ENCODE measurements at regions not wholly inside any gene's neighbourhood (a gene's known extent, or its start where the extent isn't known, plus 50 kb on each side); places are given as distances from the start of the nearest gene placed in this dataset.

DNA sequence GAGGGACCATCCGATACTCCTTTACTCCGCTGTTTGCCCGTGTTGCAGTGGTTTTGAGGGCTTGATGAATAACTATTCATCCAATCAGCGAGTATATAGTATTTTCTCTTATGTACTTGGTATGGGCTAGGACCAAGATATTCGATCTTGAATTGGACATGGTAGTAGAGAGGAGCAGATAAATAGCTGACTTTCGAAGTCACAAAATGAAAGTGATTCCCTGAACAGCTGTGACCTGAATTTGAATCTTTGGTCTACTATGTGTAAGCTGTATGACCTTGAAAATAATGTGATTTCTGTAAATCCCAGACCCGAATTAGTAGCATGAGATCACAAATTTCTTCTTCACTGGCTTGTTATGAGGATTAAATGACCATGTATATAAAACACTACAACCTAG is 134.4 kb downstream of the TUSC1 start:
- ChIA-PET CTCF (no interaction called here), POLR2A (ENCODE audit: low non-redundant PET) (no interaction called here)
- DNase-seq (ENCODE audit: low spot score) = no peak
- H3K27ac ChIP-seq = no peak overlapping the region
- TF ChIP-seq, protein P1, sequence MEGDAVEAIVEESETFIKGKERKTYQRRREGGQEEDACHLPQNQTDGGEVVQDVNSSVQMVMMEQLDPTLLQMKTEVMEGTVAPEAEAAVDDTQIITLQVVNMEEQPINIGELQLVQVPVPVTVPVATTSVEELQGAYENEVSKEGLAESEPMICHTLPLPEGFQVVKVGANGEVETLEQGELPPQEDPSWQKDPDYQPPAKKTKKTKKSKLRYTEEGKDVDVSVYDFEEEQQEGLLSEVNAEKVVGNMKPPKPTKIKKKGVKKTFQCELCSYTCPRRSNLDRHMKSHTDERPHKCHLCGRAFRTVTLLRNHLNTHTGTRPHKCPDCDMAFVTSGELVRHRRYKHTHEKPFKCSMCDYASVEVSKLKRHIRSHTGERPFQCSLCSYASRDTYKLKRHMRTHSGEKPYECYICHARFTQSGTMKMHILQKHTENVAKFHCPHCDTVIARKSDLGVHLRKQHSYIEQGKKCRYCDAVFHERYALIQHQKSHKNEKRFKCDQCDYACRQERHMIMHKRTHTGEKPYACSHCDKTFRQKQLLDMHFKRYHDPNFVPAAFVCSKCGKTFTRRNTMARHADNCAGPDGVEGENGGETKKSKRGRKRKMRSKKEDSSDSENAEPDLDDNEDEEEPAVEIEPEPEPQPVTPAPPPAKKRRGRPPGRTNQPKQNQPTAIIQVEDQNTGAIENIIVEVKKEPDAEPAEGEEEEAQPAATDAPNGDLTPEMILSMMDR (conservative IDR thresholded peaks at IDR 0.05; ENCODE audit: low read depth) = no peak

DNA sequence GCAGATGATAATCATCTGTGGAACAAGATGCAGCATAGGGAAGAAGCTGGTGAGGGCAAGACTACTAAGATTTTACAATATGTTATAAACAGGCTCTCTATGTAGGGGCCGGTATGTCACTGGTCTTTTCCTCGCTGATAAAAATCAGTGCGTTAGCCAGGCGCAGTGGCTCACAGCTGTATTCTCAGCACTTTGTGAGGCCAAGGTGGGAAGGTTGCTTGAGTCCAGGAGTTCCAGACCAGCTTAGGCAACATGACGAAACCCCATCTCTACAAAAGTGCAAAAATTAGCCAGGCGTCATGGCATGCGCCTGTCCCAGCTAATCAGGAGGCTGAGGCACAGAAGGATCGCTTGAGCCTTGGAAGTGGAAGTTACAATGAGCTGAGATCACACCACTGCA is 135.9 kb downstream of the TUSC1 start:
- ChIA-PET POLR2A (ENCODE audit: low non-redundant PET) (no interaction called here), CTCF (interaction anchor here (0.7 kb wide), 1 partner anchor 524 kb away, joined by 4 read pairs; no protein-coding TSS in a partner anchor)
- TF ChIP-seq, protein P1 (conservative IDR thresholded peaks at IDR 0.05; ENCODE audit: low read depth) = no peak
- H3K27ac ChIP-seq = no peak overlapping the region
- DNase-seq (ENCODE audit: low spot score) = no peak

DNA sequence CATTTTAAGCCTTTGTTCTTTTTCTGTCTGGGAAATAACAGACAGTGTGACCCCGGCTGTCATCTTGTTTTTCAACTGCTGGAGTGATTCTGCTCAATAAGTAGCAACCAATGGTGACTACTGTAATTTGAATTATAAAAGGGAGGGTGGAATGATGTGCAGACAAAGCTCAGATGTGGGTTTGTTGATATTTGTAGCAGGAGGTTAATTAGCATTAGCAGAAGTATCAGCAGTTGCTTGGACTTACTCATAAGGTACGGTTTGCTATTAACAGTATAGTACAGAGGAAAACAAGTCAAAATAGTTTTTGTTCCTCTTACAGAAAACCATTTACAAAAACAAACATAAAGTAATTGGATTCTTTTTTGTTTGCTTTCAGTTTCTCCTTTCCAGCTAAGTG is 140.4 kb downstream of the TUSC1 start:
- no peak overlapping the region for H3K27ac ChIP-seq
- TF ChIP-seq, protein P1 (conservative IDR thresholded peaks at IDR 0.05; ENCODE audit: low read depth) = no peak
- no peak for DNase-seq (ENCODE audit: low spot score)
- ChIA-PET CTCF (no interaction called here), POLR2A (ENCODE audit: low non-redundant PET) (no interaction called here)

DNA sequence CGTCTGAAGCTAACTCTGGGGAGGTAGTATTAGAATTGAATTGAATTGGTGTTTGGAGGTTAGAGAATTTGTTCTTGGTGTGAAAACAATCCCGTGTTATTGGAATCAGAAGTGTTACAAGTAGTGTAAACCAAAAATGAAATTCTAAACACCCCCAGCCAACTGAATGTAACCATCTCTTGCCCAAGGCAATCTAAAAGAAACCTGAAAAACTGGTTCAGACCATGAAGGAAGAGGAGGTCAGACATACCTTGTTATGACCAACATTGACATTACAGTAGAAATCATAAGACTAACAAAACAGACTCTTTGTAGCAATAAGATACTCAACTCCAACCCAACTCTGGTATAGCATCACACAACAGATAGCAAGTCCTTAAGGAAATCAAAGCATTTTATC is 159.0 kb downstream of the TUSC1 start:
- DNase-seq (ENCODE audit: low spot score) = peak; percentile 9
- CTCF ChIA-PET = no interaction called here
- H3K27ac ChIP-seq = no peak overlapping the region
- TF ChIP-seq, protein P1 (conservative IDR thresholded peaks at IDR 0.05; ENCODE audit: low read depth) = no peak
- POLR2A ChIA-PET (ENCODE audit: low non-redundant PET) = no interaction called here

- no peak overlapping the region for H3K27ac ChIP-seq
- TF ChIP-seq, protein P1 (conservative IDR thresholded peaks at IDR 0.05; ENCODE audit: low read depth) = no peak
- no peak for DNase-seq (ENCODE audit: low spot score)
- POLR2A ChIA-PET (ENCODE audit: low non-redundant PET) = no interaction called here
- CTCF ChIA-PET = no interaction called here
Measured at GRCh38 chr9:25517701-25518100, 160.5 kb downstream of the TUSC1 start.

DNA sequence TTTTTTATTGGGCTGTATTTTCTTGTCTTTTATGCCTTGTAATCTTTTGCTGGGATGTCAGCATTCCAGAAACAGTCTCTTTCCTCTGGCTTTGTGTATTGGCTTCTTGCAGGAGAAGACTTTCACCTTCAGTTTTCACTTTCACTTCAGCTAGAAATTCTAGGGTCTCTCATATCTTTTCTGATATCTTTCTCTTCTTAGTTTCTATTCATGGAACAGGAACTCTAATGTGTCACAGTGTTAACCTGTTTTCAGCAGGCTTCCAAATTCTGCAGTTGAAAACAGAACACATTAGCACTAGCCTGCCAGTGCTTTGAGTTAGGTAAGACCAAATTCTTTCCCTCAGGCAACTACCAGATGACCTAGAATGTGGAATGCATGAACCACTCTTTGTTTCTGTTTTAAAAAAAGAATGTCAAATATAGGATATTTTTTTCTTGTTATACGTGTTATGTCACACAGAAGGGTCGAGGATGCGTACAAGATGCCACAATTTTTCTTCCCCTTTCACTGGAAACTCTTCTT is 164.7 kb downstream of the TUSC1 start:
- ChIA-PET POLR2A (ENCODE audit: low non-redundant PET) (no interaction called here), CTCF (no interaction called here)
- TF ChIP-seq, protein P1 (conservative IDR thresholded peaks at IDR 0.05; ENCODE audit: low read depth) = no peak
- H3K27ac ChIP-seq = no peak overlapping the region
- DNase-seq (ENCODE audit: low spot score) = no peak

DNA sequence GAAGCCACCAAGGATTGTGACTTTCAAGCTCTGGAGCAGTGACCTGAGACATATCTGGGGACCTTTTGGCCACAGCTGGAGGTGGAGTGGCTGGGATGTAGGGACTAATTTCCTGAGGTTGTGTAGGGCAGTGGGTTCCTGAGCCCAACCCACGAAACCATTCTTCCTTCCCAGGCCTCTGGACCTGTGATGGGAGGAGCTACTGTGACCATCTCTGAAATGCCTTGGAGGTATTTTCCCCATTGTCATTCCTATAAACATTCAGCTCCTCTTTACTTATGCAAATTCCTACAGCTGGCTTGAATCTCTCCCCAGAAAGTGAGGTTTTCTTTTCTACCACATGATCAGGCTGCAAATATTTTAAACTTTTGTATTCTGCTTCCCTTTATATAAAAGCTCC is 172.6 kb downstream of the TUSC1 start:
- TF ChIP-seq, protein P1 (conservative IDR thresholded peaks at IDR 0.05; ENCODE audit: low read depth) = no peak
- no peak overlapping the region for H3K27ac ChIP-seq
- ChIA-PET CTCF (no interaction called here), POLR2A (ENCODE audit: low non-redundant PET) (no interaction called here)
- no peak for DNase-seq (ENCODE audit: low spot score)

Data from RWPE1 (cell line).